GM23248 (cell line): ENCODE measurements at regions not wholly inside any gene's neighbourhood (a gene's known extent, or its start where the extent isn't known, plus 50 kb on each side); places are given as distances from the start of the nearest gene placed in this dataset.

Source experiments
- DNase-seq: peaks from one replicate; pipeline ENCODE4 v3.0.0-alpha.2; 2015
- H2AFZ ChIP-seq: fragments of 200-600 bp; sonication (generic); 2 replicates; pipeline ENCODE4 v1.6.1; 2016; ENCODE audit warnings: antibody characterized with exemption
- H3F3A ChIP-seq: fragments of 200-600 bp; sonication (generic); 2 replicates; pipeline ENCODE4 v1.6.1; 2016; ENCODE audit warnings: mild to moderate bottlenecking, antibody characterized with exemption, mixed run types; ENCODE audit not compliant: insufficient read depth
- H3K27ac ChIP-seq: fragments of 200-600 bp; sonication (generic); 2 replicates; pipeline ENCODE4 v1.5.1; 2016; ENCODE audit warnings: mild to moderate bottlenecking
- H3K27me3 ChIP-seq: fragments of 200-600 bp; sonication (generic); replicated peaks from 2 replicates; pipeline ENCODE4 v1.6.1; 2016; ENCODE audit warnings: mild to moderate bottlenecking; ENCODE audit not compliant: insufficient read depth
- H3K36me3 ChIP-seq: fragments of 200-600 bp; sonication (generic); 2 replicates; pipeline ENCODE4 v1.6.1; 2016; ENCODE audit warnings: low read depth, mild to moderate bottlenecking
- H3K4me1 ChIP-seq: fragments of 200-600 bp; sonication (generic); 2 replicates; pipeline ENCODE4 v1.6.1; 2016; ENCODE audit warnings: mild to moderate bottlenecking; ENCODE audit not compliant: insufficient read depth
- H3K4me2 ChIP-seq: fragments of 200-600 bp; sonication (generic); one replicate; pipeline ENCODE4 v1.6.1; 2016; ENCODE audit warnings: mild to moderate bottlenecking; ENCODE audit not compliant: unreplicated experiment
- H3K4me3 ChIP-seq: fragments of 200-600 bp; sonication (generic); 2 replicates; pipeline ENCODE4 v1.5.1; 2016; ENCODE audit warnings: mild to moderate bottlenecking
- H3K79me2 ChIP-seq: fragments of 200-600 bp; sonication (generic); 2 replicates; pipeline ENCODE4 v1.6.1; 2016; ENCODE audit warnings: mild to moderate bottlenecking; ENCODE audit not compliant: insufficient read depth
- H3K9ac ChIP-seq: fragments of 200-600 bp; sonication (generic); 2 replicates; pipeline ENCODE4 v1.6.1; 2016; ENCODE audit warnings: mild to moderate bottlenecking
- H3K9me2 ChIP-seq: fragments of 200-600 bp; sonication (generic); 2 replicates; pipeline ENCODE4 v1.6.1; 2016; ENCODE audit warnings: mixed run types, mild to moderate bottlenecking, moderate library complexity; ENCODE audit not compliant: insufficient read depth
- H3K9me3 ChIP-seq: fragments of 200-600 bp; sonication (generic); one replicate; pipeline ENCODE4 v1.6.1; 2017; ENCODE audit warnings: low read depth
- H4K20me1 ChIP-seq: fragments of 200-600 bp; sonication (generic); 2 replicates; pipeline ENCODE4 v1.6.0; 2016; ENCODE audit not compliant: insufficient read depth
- EZH2 ChIP-seq: fragments of 200-600 bp; sonication (generic); IDR thresholded peaks from 2 replicates; pipeline ENCODE4 v1.6.1; 2018; ENCODE audit warnings: antibody characterized with exemption, mild to moderate bottlenecking; ENCODE audit not compliant: insufficient read depth, poor library complexity, severe bottlenecking
- EZH2phosphoT487 ChIP-seq: fragments of 200-600 bp; sonication (generic); IDR thresholded peaks from 2 replicates; pipeline ENCODE4 v1.6.1; 2018; ENCODE audit warnings: antibody characterized with exemption, moderate library complexity, mild to moderate bottlenecking, low read depth; ENCODE audit not compliant: insufficient read depth
- WGBS, 2 experiments: methylation state at CpG; one replicate each; pipeline ENCODE4 v1.1.6; 2015 to 2017; ENCODE audit warnings: low lambda C conversion rate in 2 of 2, low coverage in 1 of 2; ENCODE audit errors: missing lambda C conversion rate in 2 of 2; 5-methylcytosine and 5-hydroxymethylcytosine counted together
- in situ Hi-C: fragments of 300-500 bp; cut with MboI; formaldehyde crosslinking; loops from 2 replicates; pipeline ENCODE4 v1.15.0; 2020

- Histone ChIP-seq H3K79me2 (no peaks in the 10 kb centered on the region), H3K36me3 (no peaks in the 10 kb centered on the region), H3K9me2 (no peaks in the 10 kb centered on the region), H3K27ac (no peak overlapping the region), H3F3A (no peaks in the 10 kb centered on the region), H2AFZ (no peak overlapping the region), H3K9me3 (no peaks in the 10 kb centered on the region), H3K4me2 (no peak overlapping the region), H3K9ac (no peak overlapping the region), H4K20me1 (no peaks in the 10 kb centered on the region), H3K27me3 (peaks cover 43% of the 10 kb centered on the region; the same call in 1 of the 2 replicates), H3K4me3 (no peak overlapping the region), H3K4me1 (no peaks in the 10 kb centered on the region)
- in situ Hi-C loops: no loop called here
- no peak for TF ChIP-seq EZH2phosphoT487
- TF ChIP-seq EZH2: no peak
- peak; percentile 11 for DNase-seq
- WGBS, 2 experiments: 14 to 18% methylated on average over 11 of the region's 11 CpGs
Measured at GRCh38 chr1:228802386-228803220, 67.3 kb downstream of the RHOU start.

DNA sequence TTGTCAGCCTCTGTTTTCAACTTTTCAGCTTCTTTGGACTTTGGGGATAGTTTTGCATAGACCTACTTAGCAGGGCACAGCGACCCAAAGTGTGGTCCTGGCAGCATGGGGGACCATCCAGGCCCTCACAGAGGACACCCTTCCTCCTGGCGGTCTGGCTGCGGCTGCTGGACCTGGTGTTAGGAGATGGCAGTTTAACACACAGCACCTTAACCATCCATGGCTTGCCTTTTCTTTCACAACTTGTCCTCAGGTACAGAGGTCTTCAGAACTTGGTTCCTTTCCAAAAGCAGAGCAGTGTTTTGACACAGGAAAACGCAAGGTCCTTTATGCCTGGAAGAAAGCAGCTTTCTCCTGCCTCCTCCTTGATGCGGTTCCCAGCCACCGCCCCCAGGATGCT is 68.1 kb downstream of the RHOU start:
- no peaks in the 10 kb centered on the region for H3K36me3 ChIP-seq

GRCh38 chr1:228804173-228804572 is 68.9 kb downstream of the RHOU start:
- H3K4me3 ChIP-seq: no peak overlapping the region
- no peak for TF ChIP-seq EZH2
- no peak for TF ChIP-seq EZH2phosphoT487
- H3K4me2 ChIP-seq: no peak overlapping the region

More for the DNA sequence above, 68.1 kb downstream of the RHOU start:
- no peaks in the 10 kb centered on the region for H3K79me2 ChIP-seq
- H3K4me1 ChIP-seq: no peaks in the 10 kb centered on the region
- H3K9me2 ChIP-seq: no peaks in the 10 kb centered on the region
- no peak for TF ChIP-seq EZH2phosphoT487
- H3K9ac ChIP-seq: no peak overlapping the region
- peaks cover 43% of the 10 kb centered on the region; the same call in 1 of the 2 replicates for H3K27me3 ChIP-seq
- in situ Hi-C loops: no loop called here
- H3K4me2 ChIP-seq: no peak overlapping the region
- no peaks in the 10 kb centered on the region for H3F3A ChIP-seq
- 79 to 84% methylated on average over 6 of the region's 6 CpGs for WGBS, 2 experiments
- DNase-seq: no peak
- no peaks in the 10 kb centered on the region for H4K20me1 ChIP-seq
- no peak overlapping the region for H3K4me3 ChIP-seq
- H2AFZ ChIP-seq: no peak overlapping the region
- H3K27ac ChIP-seq: no peak overlapping the region
- H3K9me3 ChIP-seq: no peaks in the 10 kb centered on the region

DNA sequence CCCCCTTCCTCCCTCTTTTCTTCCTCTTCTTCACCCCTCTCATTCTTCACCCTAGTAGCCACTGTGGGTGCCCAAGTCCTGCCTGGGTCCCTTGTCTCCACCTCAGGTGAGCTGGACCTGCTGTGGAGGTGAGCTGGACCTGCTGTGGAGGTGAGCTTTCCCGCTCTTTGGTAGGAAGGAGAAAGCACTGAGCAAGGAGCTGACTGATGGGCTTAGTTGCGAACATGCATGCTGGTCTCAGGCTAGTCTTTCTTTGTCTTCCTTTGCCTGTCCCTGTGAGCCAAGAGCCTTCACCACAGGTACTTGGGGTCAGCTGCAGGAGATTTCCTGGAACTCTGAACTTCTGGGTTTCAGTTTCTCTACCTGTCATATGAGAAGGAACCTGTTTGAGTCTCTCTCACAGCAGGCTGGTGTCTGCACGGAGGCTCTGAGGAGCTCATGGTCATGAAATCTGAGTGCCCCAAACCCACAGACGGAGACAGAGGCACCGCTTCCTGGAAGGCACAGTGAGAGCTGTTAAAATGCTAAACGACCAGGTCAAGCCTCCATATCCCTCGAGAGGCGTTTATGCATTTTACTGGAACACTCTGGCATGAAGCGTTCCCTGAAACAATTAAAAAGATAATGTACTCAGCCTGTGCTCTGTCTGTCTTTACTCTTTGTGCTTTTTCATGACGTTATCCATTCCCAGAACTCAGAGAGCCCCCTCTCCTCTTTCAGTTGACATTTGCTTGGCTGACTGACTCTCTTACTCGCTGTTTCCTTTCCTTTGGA is 69.5 kb downstream of the RHOU start:
- H3K27ac ChIP-seq: no peak overlapping the region

More at GRCh38 chr1:228804173-228804572, 68.9 kb downstream of the RHOU start:
- Histone ChIP-seq H2AFZ (no peak overlapping the region), H3F3A (no peaks in the 10 kb centered on the region), H3K9me2 (no peaks in the 10 kb centered on the region), H3K9me3 (no peaks in the 10 kb centered on the region), H4K20me1 (no peaks in the 10 kb centered on the region), H3K79me2 (no peaks in the 10 kb centered on the region), H3K4me1 (no peaks in the 10 kb centered on the region), H3K9ac (no peak overlapping the region), H3K27ac (no peak overlapping the region), H3K27me3 (peaks cover 43% of the 10 kb centered on the region; the same call in 1 of the 2 replicates), H3K36me3 (no peaks in the 10 kb centered on the region)
- 38 to 50% methylated on average over 1 of the region's 1 CpG for WGBS, 2 experiments
- no peak for DNase-seq
- in situ Hi-C loops: no loop called here

More for the DNA sequence above, 69.5 kb downstream of the RHOU start:
- Histone ChIP-seq H3F3A (no peaks in the 10 kb centered on the region), H3K9me3 (no peaks in the 10 kb centered on the region), H3K4me1 (no peaks in the 10 kb centered on the region), H3K4me2 (no peak overlapping the region), H3K9me2 (no peaks in the 10 kb centered on the region), H3K79me2 (no peaks in the 10 kb centered on the region), H4K20me1 (no peaks in the 10 kb centered on the region), H3K27me3 (peaks cover 37% of the 10 kb centered on the region; the same call in 1 of the 2 replicates), H3K36me3 (no peaks in the 10 kb centered on the region), H3K4me3 (no peak overlapping the region), H2AFZ (no peak overlapping the region), H3K9ac (no peak overlapping the region)
- no peak for DNase-seq
- in situ Hi-C loops: no loop called here
- 13 to 16% methylated on average over 11 of the region's 11 CpGs for WGBS, 2 experiments
- no peak for TF ChIP-seq EZH2phosphoT487
- no peak for TF ChIP-seq EZH2
